ENCODE measurements at regions not wholly inside any gene's neighbourhood (a gene's known extent, or its start where the extent isn't known, plus 50 kb on each side); places are given as distances from the start of the nearest gene placed in this dataset.

GRCh38 chr4:153137159-153137558 lies 67.1 kb upstream of the TRIM2 start:
- DNase-seq (ENCODE audit: low read depth): peak; percentile 59
- TF ChIP-seq CTCF (conservative IDR thresholded peaks at IDR 0.05; ENCODE audit: low read depth, low read length): no peak

GRCh38 chr4:153137677-153138630 lies 66.3 kb upstream of the TRIM2 start:
- no peak for DNase-seq (ENCODE audit: low read depth)
- no peak overlapping the region for H3K4me3 ChIP-seq (ENCODE audit: low read length)
- no peak for TF ChIP-seq CTCF (conservative IDR thresholded peaks at IDR 0.05; ENCODE audit: low read depth, low read length)

More at GRCh38 chr4:153137159-153137558, 67.1 kb upstream of the TRIM2 start:
- no peak overlapping the region for H3K4me3 ChIP-seq (ENCODE audit: low read length)

GRCh38 chr4:153138736-153139135 lies 65.5 kb upstream of the TRIM2 start:
- TF ChIP-seq CTCF (conservative IDR thresholded peaks at IDR 0.05; ENCODE audit: low read depth, low read length): no peak
- DNase-seq (ENCODE audit: low read depth): no peak
- H3K4me3 ChIP-seq (ENCODE audit: low read length): no peak overlapping the region

- TF ChIP-seq CTCF (conservative IDR thresholded peaks at IDR 0.05; ENCODE audit: low read depth, low read length): no peak
- no peak overlapping the region for H3K4me3 ChIP-seq (ENCODE audit: low read length)
- no peak for DNase-seq (ENCODE audit: low read depth)
These were observed 63.9 kb upstream of the TRIM2 start for GRCh38 chr4:153140294-153140693.

- no peak for DNase-seq (ENCODE audit: low read depth)
- TF ChIP-seq CTCF (conservative IDR thresholded peaks at IDR 0.05; ENCODE audit: low read depth, low read length): no peak
These were observed 63.0 kb upstream of the TRIM2 start for GRCh38 chr4:153141238-153141637.

GRCh38 chr4:153142700-153143438 lies 61.4 kb upstream of the TRIM2 start:
- no peak for DNase-seq (ENCODE audit: low read depth)
- H3K4me3 ChIP-seq (ENCODE audit: low read length): no peak overlapping the region
- peak; percentile 89 for TF ChIP-seq CTCF (conservative IDR thresholded peaks at IDR 0.05; ENCODE audit: low read depth, low read length)

More at GRCh38 chr4:153141238-153141637, 63.0 kb upstream of the TRIM2 start:
- no peak overlapping the region for H3K4me3 ChIP-seq (ENCODE audit: low read length)

Data from retinal pigment epithelial cell (primary cell).